ENCODE measurements at regions not wholly inside any gene's neighbourhood (a gene's known extent, or its start where the extent isn't known, plus 50 kb on each side); places are given as distances from the start of the nearest gene placed in this dataset.

DNA sequence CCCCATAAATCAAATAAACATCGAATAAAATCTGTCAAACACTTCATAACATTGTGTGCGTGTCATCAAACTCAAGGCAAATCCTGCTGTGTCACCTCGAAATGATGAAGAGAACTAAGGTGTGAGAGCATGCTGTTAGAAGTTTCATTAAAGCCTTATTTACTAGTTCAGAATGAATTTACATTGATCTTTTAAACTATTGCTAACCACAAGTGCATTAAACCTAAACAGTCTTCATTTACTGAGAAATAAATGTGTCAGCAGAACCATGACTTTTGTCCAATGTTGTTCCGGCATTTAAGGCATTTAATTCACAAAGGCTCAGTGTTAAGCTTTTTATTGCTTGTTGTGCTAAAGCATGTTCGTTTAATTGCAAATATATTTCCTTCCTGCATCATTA lies 474.4 kb downstream of the SETD4 start:
- no peak for TF ChIP-seq POLR2A (IDR thresholded peaks at IDR 0.05; ENCODE audit: low read length)
- no peak for TF ChIP-seq GATA1 (IDR thresholded peaks at IDR 0.05; ENCODE audit: low read depth, low read length)

Measured in erythroblast (primary cell).